ENCODE measurements at regions not wholly inside any gene's neighbourhood (a gene's known extent, or its start where the extent isn't known, plus 50 kb on each side); places are given as distances from the start of the nearest gene placed in this dataset.

DNA sequence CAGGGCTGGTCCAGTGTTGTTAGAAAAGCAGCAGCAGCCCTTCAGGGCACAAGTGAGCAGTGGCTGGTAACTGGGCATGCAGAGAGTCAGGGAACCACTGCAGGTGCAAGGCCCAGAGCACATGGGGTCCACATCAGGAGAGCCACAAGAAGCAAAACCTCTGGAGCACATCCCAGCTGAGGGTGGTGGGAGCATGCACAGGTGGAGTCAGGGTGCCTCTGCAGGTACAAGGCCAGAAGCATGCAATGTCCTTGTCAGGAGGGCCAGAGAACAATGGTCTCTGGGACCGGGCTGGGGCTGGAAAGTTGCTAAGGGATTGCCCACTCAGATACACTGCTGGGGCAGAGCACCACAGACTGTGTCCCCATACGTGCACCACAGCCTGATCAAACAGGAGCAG lies 226.1 kb upstream of the UBE2E2 start:
- TF ChIP-seq CTCF (IDR thresholded peaks at IDR 0.05) (no peak), ZFX (IDR thresholded peaks at IDR 0.05; ENCODE audit: borderline replicate concordance) (no peak)

Data from 22Rv1 (cell line).